Suprapubic skin (tissue), 3 donors: ENCODE measurements at regions not wholly inside any gene's neighbourhood (a gene's known extent, or its start where the extent isn't known, plus 50 kb on each side); places are given as distances from the start of the nearest gene placed in this dataset.

Source experiments
- CTCF ChIP-seq, 2 donors: fragments of 200-600 bp in 1 of 2; fragments of 450-650 bp in 1 of 2; sonication (generic) in 1 of 2; IDR thresholded peaks; one replicate each; pipeline ENCODE4 v1.5.1; 2016 to 2019; ENCODE audit warnings: antibody characterized with exemption in 2 of 2, mild to moderate bottlenecking in 1 of 2, moderate library complexity in 1 of 2
- POLR2AphosphoS5 ChIP-seq, 3 donors: sonication (generic); formaldehyde crosslinking; IDR thresholded peaks; one replicate each; pipeline ENCODE4 v1.6.1; 2017; ENCODE audit warnings: antibody characterized with exemption in 3 of 3

- TF ChIP-seq CTCF (IDR thresholded peaks at IDR 0.05) = no peak
- no peak for TF ChIP-seq POLR2AphosphoS5 (IDR thresholded peaks at IDR 0.05)
These were observed 159.5 kb upstream of the RPL38 start for GRCh38 chr17:74043976-74044375.
